ENCODE measurements at regions not wholly inside any gene's neighbourhood (a gene's known extent, or its start where the extent isn't known, plus 50 kb on each side); places are given as distances from the start of the nearest gene placed in this dataset.

GRCh38 chr2:3110994-3111666 is 266.5 kb downstream of the EIPR1 start:
- TF ChIP-seq CTCF (conservative IDR thresholded peaks at IDR 0.05 in 1 of 2, IDR thresholded peaks at IDR 0.05 in 1 of 2; ENCODE audit: extremely low read depth in 1 of 2, insufficient read depth in 1 of 2, low read depth in 1 of 2, low read length in 2 of 2) (no peak), EZH2 (IDR thresholded peaks at IDR 0.05; ENCODE audit: borderline replicate concordance, low read length) (no peak)

All from mammary epithelial cell (primary cell).